GM21423 (cell line): ENCODE measurements at regions not wholly inside any gene's neighbourhood (a gene's known extent, or its start where the extent isn't known, plus 50 kb on each side); places are given as distances from the start of the nearest gene placed in this dataset.

Experiments
- ATAC-seq: cut with Tn5 transposase; IDR thresholded peaks from one replicate; pipeline ENCODE4 v1.9.1; 2021; ENCODE audit warnings: mild to moderate bottlenecking, moderate library complexity; ENCODE audit not compliant: unreplicated experiment

DNA sequence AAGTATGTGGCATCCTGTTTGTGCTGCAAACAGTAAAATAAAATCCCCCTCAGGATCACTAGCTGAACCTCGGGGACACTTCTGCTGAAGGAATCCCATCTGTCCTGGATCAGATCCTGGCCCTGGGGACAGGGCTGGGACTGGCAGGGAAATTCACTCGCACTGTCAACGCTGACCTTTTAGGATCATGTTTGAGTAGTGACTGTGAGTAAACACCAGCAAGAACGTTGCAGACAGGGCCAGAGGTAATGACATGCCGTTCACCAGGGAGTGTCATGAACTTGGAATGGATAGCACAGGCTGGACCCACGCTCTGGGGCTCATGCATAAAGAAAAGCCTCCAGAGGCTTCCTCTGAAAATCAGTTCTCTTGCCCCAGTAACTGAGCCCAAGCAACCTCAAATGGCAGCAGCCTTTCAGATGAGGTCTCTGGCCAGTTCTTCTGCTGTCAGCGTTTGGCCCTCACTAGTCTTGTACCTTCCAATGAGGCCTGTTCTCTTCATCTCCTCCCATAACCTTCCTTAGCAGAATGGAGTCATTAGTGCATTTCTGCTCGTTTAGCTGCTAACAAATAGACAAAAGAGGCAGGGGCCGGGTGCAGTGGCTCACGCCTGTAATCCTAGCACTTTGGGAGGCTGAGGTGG is 51.0 kb upstream of the BARX2 start:
- ATAC-seq = no peak

DNA sequence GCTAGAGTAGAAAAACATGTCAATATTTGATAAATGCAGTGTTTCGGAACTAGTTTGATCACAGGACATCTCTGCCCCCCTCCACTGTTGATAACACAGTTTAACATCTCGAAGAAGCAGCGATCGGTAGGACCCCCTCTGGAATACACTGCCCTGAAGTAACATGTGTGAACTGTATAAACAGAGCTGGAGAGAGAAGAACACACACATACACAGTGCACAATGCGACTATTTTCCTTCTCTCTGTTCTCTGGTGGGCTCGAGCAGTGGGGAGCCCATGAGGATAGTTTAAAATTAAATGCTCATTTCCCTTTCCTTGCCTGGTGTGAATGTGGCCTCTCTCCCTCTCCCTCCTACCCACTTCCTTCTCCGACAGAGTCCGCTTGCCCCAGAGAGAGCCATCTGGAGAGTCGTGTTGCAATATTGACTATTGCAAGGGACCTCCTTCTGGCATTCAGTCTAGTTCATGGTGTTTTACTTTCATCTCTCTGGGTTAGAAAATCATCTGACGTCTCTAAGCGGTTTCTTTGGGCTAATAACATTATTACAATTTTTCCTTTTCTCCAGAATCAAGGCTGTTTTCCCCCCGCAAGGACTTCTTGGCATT is 51.6 kb upstream of the BARX2 start:
- no peak for ATAC-seq

DNA sequence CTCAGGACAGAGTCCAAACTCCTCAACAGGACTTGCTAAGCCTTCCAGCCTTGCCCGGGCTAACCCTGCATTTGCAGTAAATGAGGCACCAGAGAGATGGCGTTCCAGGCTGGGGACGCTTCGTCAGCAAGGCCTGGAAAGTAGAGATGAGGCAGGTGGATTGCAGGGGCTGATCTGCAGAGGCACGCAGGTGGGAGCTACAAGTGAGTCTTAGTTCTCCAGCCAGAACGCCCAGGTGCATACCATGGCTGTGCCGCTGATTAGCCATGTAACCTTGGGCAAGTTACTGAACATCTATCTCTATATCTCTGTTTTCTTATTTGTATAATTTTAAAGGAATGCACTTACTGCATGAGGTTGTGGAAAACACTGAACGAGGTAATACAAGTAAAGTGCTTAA is 52.7 kb upstream of the BARX2 start:
- ATAC-seq = no peak

DNA sequence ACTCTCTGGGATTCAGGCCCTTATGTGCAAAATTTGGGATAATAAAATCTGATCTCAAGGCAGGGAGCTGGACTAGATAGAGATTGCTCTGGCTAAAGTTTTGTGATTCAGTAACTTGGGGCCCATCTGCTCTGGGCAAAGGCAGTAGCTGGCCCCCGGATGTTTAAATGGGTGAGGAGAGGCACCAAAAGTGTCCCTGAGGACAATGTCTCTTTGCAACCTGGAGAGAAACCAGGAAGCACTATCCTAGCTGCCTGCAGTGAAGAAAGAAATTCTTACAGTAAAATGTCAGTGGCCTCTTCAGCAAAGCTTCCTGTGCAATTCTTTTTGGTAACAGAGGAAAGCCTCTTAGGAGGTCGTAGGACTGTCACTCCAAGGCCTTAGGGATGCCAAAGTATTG is 54.6 kb upstream of the BARX2 start:
- ATAC-seq = no peak

DNA sequence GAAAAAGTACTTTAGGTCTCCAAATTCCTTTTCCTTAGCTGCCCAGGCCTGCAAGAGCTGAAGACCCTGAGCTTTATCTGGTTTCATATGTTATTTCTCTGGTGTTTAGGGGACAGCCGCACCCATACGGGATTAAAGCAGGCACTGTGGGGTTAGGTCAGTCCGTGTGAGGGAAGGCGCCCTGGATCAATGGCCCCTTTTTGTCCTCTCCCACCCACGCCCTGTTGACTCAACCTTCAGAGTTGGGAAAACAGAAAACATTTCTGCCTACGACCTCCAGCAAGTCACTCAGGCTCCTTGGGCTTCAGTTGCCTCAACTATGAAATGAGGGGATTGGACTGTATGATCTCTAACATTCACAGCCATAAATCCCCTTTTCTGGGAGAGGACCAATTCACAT is 55.2 kb upstream of the BARX2 start:
- no peak for ATAC-seq

DNA sequence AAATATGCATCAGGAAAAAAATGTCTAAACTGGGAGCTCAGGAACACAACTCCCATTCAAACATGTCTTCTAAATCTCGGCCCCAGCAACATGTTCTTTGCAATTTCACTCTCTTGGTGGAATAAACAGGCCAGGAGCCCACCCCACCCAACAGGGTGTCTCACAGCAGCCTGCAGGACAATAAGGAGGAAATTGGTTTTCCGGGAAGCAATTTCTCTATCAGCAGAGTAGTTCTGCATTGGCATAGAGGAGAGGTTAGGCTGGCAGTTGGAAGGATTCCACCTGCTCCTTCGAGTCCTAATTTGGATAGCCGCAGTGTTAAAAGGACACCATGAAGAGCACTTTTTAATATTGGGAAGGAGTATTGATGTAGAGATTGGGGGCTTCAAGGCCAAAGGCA is 55.9 kb upstream of the BARX2 start:
- no peak for ATAC-seq

DNA sequence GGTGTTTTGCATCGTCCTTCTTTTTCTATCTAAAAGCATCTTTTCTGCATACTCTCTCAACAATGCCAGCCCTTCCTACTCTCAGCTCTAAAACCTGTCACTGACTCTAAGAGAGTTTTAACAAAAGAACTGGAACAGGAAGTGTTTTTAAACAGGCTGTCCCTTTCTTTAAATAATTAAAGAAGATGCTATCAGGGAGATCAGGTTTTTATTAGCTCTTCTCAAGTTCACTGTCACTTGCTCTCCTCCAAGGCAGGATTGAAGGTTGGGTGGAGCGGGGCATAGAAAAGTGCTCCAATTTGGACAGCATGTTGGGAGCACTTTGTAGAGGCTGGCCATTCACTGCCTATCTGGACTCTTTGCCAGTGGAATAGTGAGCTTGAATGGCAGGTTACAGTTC is 56.4 kb upstream of the BARX2 start:
- ATAC-seq = no peak

DNA sequence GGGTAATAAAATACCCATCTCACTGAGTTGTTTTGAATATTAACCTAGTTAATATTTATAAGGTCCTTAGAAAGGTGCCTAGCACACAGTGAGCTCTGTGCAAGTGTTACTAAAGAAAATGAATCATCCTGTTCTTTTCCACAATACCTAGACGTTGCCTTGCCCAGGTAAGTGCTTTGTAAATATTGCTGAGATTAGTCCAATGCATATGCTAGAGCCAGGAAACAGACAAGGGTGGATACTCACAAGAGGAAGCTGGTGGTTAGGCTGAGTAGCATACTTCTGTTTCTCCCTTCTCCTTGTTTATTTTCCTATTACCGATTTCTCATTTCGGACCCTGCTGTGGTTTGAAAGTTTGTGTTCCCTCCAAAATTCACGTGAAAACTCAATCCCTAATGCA is 58.1 kb upstream of the BARX2 start:
- no peak for ATAC-seq

DNA sequence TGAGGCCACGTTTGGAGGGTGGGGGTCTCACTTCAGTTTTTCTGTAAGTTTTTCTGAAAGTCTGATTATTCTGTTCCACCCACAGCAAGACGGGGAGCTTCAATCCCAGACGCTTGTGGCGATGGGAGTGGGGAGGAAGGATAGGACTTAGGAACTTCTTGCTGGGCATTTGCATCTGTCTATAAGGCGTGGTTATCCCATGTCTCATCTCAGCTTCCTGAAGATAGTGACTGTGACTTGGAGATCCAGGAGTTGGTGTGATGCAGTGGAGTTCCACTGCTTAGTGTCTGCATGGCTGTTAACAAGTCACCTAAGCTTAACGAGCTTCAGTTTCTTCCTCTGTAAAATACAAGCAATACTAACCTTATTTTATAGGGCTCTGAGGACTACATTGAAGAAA is 58.9 kb upstream of the BARX2 start:
- ATAC-seq = no peak

DNA sequence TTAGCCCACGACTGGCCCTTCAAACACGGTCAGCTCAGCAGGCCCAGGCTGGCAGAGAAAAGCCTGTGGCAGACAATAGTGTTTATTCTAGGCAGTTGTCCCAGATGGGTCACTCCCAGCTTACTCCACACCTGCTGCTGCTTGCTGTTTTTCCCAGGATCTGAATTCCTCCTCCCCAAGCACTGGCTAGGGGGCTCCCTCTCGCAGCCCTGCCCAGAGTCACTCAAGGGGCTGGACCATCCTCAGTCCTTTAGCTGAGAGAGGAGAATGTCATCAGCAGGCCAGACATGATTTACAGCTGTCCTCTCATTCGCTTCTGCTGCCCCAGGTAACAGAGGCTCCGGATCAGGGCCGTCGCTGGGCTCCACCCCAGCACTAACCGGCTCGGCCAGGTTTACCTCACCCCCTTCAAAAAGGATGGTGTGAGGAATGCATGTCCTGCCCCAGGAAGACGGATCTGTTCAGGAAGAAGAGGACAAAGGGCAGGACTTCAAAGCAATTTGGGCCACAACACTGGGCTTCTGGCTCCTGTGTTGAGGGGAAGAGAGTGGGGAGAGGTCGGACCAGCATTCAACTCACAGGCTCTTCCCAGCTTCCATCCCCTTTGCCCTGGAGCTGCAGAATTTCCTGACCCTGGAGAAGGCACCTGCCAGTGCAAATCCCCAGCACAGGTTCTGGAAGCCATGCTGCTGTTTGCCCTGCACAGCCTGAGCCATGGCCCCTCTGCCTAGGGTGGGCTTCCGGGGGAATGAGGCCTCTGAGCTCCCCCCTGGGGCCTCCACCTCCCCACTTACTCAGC is 59.7 kb upstream of the BARX2 start:
- no peak for ATAC-seq

DNA sequence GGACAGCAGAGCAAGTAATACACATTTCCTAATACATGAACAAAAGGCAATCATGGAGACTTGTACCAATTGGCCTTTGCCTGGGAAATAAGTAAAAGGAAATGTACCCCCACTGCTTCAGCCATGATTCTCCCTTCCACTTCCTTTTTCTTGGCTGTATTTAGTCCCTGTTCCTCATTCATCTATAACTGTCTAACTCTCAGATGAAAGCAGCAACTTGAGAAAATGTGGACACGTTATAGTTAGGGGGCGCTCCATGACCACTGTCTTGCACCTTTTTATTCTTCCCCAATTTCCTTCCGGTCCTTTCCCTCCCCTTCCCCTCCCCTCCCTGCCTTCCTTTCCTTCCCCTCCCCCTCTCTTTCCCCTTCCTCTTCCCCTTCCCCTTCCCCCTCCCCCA is 61.3 kb upstream of the BARX2 start:
- ATAC-seq = no peak

DNA sequence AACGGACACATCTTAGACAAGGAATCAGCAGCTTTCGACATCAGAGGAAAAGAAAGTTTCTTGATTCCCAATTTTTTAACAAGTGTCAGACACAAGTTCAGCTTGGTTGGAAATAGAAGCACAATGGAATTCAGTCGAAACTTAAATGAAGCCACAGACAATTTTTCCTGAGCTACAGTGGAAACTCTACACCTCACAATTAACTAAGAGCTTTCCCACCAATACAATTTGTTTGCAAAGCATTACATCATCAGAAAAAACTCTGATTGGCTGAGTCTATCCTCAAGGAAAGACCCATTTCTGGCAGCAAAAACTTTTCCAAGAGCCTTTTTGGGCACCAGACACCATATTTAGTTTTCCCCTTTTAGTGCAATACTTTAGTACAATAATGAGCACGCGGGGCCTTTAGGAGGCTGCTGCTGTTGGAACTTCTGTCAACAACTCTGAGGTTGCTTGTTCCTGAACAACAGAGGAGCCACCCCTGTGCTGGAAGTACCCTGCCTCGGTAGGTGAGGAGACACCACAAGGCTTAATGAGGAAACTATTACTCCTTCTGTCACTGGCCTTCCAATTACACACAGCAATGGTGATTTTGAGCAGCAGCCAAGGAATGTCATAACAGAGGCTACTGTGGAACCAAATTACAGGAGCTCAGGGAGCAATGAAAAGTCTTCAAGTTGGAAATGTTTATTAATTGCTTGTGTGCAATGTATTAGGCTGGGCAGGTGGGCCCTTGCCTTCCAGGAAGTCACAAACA is 61.9 kb upstream of the BARX2 start:
- no peak for ATAC-seq

DNA sequence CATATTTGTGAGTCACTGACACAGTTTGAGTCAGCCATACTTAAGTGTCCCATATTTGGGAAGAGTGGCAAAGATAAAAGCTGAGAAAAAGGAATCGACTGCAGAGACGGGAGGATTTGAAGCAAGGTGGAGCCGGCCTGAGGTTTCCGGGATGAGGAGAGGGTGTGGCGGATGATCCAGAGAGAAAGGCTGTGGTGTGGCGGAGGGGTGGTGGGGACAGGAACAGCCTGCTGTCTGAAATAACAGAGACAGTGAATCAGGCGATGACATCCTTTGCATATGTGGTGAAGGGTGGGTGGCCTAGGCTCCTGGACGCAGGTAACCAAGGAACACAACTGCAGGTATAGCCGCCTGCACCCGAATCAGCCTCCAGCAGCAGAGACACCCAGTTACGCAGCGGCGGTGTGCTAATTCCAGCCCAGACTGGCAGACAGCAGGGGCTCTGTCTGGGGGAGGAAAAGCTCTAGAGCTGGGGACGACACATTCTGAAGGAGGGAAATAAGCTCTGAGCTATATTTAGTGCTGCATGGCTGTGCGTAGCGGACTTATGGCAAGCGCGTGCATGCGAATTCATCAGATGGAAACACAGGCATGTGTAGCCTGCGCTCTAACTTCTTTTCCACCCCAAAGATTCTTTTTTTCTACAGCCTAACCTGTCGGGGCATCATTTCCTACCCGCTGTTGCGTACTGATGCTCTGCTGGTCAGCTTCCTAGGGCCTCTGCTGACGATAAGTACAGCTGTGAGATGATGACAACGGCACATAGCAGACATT is 62.7 kb upstream of the BARX2 start:
- ATAC-seq = no peak

DNA sequence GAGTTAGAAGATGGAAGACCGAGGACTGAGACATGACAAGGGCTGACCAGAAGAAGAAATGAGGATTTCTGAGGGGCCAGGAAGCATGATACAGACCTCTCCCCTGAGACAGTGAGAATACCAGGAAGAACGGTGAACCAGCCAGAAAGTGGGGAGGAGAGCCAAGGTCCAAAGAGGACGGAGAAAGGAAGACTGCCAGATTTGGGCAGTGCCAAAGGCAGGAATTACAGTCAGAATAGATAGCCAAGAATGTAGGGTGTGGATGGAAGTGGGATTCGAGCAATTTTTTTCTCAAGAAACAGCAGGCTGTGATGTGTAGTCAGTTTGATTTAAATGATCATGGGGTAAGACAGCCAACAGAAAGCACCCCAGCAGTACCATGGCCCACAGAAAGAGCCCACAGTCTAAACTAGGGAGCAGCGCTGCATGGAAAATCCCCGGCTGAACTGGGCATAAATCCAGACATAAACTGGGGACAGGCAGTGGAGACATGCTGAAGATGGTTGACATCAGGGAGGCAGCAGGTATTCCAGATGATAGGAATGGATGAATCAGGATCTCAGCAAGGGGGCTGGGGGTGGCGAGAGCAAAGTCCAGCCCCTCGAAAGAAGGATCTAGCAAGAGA is 67.3 kb upstream of the BARX2 start:
- no peak for ATAC-seq

DNA sequence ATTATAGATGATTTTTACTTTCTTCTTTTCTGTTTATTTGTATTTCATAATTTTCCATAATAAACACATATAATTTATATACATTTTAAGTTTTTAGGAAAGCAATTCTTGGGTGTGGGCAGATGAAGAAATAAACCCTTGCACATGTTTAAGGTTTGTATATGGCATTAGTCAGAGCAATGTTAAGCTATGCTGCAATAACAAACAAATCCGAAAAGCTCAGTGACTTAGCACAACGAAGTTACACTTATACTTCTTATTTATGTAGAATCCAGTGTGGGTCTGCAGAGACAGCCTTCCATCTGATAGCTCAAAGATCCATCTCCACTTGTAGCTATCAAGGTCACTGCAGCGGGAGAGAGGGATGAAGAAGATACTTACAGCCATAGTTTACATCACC is 68.5 kb upstream of the BARX2 start:
- ATAC-seq = no peak

DNA sequence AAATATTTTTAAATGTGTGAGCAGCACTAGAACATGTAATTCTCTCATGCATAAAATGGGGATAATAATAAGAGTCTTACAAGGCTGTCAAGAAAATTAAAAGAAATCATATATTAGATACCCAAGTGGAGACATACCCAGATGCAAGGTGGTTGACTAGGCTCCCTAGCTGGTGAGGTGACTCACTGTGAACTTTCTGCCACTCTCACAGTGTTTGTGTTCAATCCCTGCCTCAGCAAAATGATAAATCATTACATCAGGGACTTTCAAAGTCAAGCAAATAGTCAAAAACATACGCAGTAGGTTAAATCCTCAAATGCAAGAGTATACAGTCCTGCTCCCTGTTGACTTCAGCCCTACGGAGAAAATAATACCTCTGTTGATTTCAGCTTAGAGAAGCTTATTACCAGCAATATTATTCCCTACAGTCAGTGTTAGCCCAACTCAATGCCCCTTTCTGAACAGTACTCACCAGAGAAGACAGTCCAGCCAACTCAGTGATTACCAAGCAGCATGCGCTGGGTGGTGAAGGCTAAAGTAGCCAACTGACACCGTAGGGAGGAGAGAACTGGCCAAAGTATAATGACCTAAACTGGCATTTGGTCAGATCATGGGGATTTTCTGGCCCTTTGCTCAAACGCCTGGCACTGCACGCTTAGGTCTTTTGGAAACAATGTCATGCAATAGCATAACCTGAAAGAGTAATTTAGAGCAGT is 73.1 kb upstream of the BARX2 start:
- ATAC-seq = no peak

DNA sequence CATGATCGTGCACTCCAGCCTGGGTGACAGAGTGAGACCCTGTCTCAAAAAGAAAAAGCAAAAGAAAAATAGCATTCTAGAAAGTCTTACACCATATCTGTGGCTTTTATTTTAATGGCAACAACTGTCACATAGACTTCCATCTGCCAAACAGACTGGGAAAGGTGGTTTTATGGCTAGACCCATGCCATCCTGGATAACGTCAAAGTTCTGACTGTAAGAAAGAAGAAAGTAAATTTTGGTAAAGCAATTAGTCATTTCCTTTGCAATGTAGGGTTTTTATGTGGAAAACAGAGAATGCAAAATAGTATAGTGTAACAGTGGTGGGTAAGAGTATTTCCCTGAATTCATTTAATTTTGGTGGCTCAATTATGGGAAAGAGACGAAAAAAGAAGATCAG is 75.5 kb upstream of the BARX2 start:
- ATAC-seq = no peak

DNA sequence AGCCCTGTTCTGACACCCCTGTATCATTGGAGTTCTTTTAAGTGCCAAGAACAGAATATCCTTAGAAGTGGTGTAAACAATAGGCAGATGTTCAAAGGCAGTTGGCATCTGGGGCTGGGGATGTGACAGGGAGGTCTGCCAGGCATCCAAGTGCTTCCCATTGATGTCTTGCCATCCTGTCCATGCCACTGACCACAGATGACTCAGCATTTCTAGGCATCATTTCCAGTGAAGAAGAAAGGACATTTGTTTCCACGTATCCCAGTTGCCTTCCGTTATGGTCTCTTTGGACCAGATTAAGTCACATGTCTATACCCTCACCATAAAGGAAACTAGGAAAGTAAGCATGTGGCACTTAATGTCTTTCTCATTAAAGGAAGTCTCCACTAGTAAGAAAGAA is 76.7 kb upstream of the BARX2 start:
- no peak for ATAC-seq

DNA sequence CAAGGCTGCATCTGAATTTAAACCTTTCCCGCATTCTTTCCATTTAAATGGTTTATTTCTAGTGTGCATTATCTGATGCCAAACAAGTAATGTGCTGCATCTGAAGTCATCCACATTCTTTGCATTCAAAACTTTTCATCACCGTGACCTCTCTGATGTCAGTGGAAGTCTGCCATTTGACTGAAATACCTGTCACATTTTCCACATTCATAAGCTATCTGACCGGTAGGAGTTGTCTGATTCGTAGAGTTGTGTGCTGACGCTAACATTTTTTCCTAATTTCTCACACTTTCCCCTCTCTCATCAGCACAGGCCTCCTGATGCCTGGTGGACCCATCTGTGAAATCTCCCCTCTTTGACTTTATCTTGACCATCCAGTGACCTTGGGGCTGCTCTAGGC is 79.9 kb upstream of the BARX2 start:
- ATAC-seq = no peak

DNA sequence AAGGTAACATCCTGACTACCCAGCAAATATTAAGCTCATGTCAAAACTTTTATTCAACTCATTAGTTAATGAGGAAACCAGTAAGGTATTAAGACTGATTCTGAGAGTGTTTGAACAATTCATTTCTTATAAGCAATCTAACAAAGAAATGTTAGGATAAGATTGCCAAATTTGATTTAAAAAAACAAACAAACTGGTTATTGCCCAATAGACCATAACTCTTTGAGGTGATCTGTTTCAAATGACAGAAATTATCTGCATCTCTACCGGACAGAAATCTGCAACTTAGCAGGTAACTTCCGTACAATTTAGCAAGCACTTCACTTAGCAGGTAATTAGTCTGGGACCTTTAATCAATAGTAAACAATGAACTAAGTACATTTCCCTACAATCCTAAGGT is 82.9 kb upstream of the BARX2 start:
- no peak for ATAC-seq
